Omental fat pad (tissue), 3 donors: ENCODE measurements at regions not wholly inside any gene's neighbourhood (a gene's known extent, or its start where the extent isn't known, plus 50 kb on each side); places are given as distances from the start of the nearest gene placed in this dataset.

Experiments
- ATAC-seq: fragments of 150-250 bp; one replicate; pipeline ENCODE4 v1.9.1; 2016; ENCODE audit warnings: mild to moderate bottlenecking, moderate library complexity; ENCODE audit not compliant: low FRiP score
- DNase-seq: peaks from one replicate; pipeline ENCODE4 v3.0.0-alpha.2; 2019; ENCODE audit warnings: low spot score
- CTCF ChIP-seq, 3 donors: fragments of 450-650 bp; IDR thresholded peaks; one replicate each; pipeline ENCODE4 v1.5.1; 2016 to 2017; ENCODE audit warnings: antibody characterized with exemption in 3 of 3, mild to moderate bottlenecking in 3 of 3, moderate library complexity in 2 of 3

GRCh38 chr6:115411756-115412155, 648.9 kb downstream of the FRK start:
- DNase-seq (no peak), ATAC-seq (no peak)
- TF ChIP-seq CTCF (IDR thresholded peaks at IDR 0.05), result no peak

- ATAC-seq, result no peak
- TF ChIP-seq CTCF (IDR thresholded peaks at IDR 0.05), result no peak
Measured at GRCh38 chr6:115404446-115404845, 656.2 kb downstream of the FRK start.

GRCh38 chr6:115398607-115399006, 662.1 kb downstream of the FRK start:
- ATAC-seq (no peak), DNase-seq (no peak)
- no peak for TF ChIP-seq CTCF (IDR thresholded peaks at IDR 0.05)

More at GRCh38 chr6:115404446-115404845, 656.2 kb downstream of the FRK start:
- DNase-seq, result no peak

GRCh38 chr6:115396112-115396906, 664.4 kb downstream of the FRK start:
- TF ChIP-seq CTCF (IDR thresholded peaks at IDR 0.05), result no peak
- ATAC-seq (no peak), DNase-seq (no peak)

- no peak for TF ChIP-seq CTCF (IDR thresholded peaks at IDR 0.05)
- no peak for ATAC-seq
- no peak for DNase-seq
Measured at GRCh38 chr6:115393821-115394220, 666.9 kb downstream of the FRK start.

GRCh38 chr6:115370202-115370601, 690.5 kb downstream of the FRK start:
- no peak for DNase-seq
- ATAC-seq, result no peak
- no peak for TF ChIP-seq CTCF (IDR thresholded peaks at IDR 0.05)

GRCh38 chr6:115365783-115366182, 694.9 kb downstream of the FRK start:
- DNase-seq (no peak), ATAC-seq (no peak)
- TF ChIP-seq CTCF (IDR thresholded peaks at IDR 0.05), result no peak
